KMS-11 (cell line): ENCODE measurements at regions not wholly inside any gene's neighbourhood (a gene's known extent, or its start where the extent isn't known, plus 50 kb on each side); places are given as distances from the start of the nearest gene placed in this dataset.

Source experiments
- H2AFZ ChIP-seq: fragments of 200-600 bp; sonication (generic); 2 replicates; pipeline ENCODE4 v1.6.1; 2016; ENCODE audit warnings: antibody characterized with exemption, mixed run types, low read depth
- H3K27ac ChIP-seq: fragments of 200-600 bp; sonication (generic); 2 replicates; pipeline ENCODE4 v1.6.1; 2016; ENCODE audit warnings: mild to moderate bottlenecking, mixed run types
- H3K27me3 ChIP-seq: fragments of 200-600 bp; sonication (generic); 2 replicates; pipeline ENCODE4 v1.6.1; 2017; ENCODE audit warnings: mild to moderate bottlenecking, low read depth, mixed run types, moderate library complexity; ENCODE audit not compliant: insufficient read depth
- H3K36me3 ChIP-seq: fragments of 200-600 bp; sonication (generic); 2 replicates; pipeline ENCODE4 v1.6.1; 2017; ENCODE audit warnings: mild to moderate bottlenecking, mixed run types; ENCODE audit not compliant: insufficient read depth
- H3K4me1 ChIP-seq: fragments of 200-600 bp; sonication (generic); 2 replicates; pipeline ENCODE4 v1.6.1; 2016; ENCODE audit warnings: mild to moderate bottlenecking, low read depth, mixed run types; ENCODE audit not compliant: poor library complexity, severe bottlenecking
- H3K4me2 ChIP-seq: fragments of 200-600 bp; sonication (generic); 2 replicates; pipeline ENCODE4 v1.7.0; 2016; ENCODE audit warnings: mild to moderate bottlenecking, mixed run types
- H3K4me3 ChIP-seq: fragments of 200-600 bp; sonication (generic); IDR thresholded peaks from 2 replicates; pipeline ENCODE4 v1.6.1; 2017; ENCODE audit warnings: low read depth, low read length, mixed read lengths; ENCODE audit not compliant: insufficient read depth
- H3K79me2 ChIP-seq: fragments of 200-600 bp; sonication (generic); 2 replicates; pipeline ENCODE4 v1.6.1; 2016; ENCODE audit warnings: low read depth, mixed run types; ENCODE audit not compliant: insufficient read depth
- H3K9ac ChIP-seq: fragments of 200-600 bp; sonication (generic); 2 replicates; pipeline ENCODE4 v1.6.1; 2016; ENCODE audit warnings: mild to moderate bottlenecking, mixed run types
- H4K20me1 ChIP-seq: fragments of 200-600 bp; sonication (generic); 2 replicates; pipeline ENCODE4 v1.6.1; 2016; ENCODE audit warnings: mild to moderate bottlenecking, mixed run types; ENCODE audit not compliant: insufficient read depth
- TF ChIP-seq, protein P1 (sequence below): fragments of 200-600 bp; sonication (generic); conservative IDR thresholded peaks from 2 replicates; pipeline ENCODE4 v1.6.1; 2017; ENCODE audit warnings: low read depth, mild to moderate bottlenecking, antibody characterized with exemption, low read length, moderate library complexity, mixed read lengths

DNA sequence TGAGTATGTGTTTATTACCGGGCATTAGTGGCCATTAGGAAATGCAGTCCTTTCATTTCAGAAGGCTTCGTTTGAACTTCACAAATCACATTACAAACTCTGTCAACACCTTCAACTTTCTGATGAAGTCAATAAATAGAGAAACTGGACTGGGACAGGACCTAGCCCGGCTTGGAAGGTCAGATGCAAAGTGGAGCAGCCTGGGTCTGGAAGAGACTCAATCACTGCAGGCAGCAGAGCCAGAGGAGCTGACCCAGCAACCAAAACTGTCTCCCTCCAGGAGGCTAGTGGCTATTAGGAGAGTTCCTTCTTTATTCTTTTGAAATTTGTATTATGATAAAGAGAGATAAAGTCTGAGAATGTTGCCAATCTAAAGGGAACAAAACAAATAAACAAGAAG, 167.2 kb upstream of the SPOPL start:
- Histone ChIP-seq H3K4me2 (no peak overlapping the region), H3K36me3 (no peaks in the 10 kb centered on the region), H4K20me1 (no peaks in the 10 kb centered on the region), H2AFZ (no peak overlapping the region), H3K27ac (no peak overlapping the region), H3K4me3 (no peak overlapping the region), H3K27me3 (no peaks in the 10 kb centered on the region), H3K79me2 (no peaks in the 10 kb centered on the region), H3K9ac (no peak overlapping the region), H3K4me1 (no peaks in the 10 kb centered on the region)
- TF ChIP-seq, protein P1, sequence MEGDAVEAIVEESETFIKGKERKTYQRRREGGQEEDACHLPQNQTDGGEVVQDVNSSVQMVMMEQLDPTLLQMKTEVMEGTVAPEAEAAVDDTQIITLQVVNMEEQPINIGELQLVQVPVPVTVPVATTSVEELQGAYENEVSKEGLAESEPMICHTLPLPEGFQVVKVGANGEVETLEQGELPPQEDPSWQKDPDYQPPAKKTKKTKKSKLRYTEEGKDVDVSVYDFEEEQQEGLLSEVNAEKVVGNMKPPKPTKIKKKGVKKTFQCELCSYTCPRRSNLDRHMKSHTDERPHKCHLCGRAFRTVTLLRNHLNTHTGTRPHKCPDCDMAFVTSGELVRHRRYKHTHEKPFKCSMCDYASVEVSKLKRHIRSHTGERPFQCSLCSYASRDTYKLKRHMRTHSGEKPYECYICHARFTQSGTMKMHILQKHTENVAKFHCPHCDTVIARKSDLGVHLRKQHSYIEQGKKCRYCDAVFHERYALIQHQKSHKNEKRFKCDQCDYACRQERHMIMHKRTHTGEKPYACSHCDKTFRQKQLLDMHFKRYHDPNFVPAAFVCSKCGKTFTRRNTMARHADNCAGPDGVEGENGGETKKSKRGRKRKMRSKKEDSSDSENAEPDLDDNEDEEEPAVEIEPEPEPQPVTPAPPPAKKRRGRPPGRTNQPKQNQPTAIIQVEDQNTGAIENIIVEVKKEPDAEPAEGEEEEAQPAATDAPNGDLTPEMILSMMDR = no peak

DNA sequence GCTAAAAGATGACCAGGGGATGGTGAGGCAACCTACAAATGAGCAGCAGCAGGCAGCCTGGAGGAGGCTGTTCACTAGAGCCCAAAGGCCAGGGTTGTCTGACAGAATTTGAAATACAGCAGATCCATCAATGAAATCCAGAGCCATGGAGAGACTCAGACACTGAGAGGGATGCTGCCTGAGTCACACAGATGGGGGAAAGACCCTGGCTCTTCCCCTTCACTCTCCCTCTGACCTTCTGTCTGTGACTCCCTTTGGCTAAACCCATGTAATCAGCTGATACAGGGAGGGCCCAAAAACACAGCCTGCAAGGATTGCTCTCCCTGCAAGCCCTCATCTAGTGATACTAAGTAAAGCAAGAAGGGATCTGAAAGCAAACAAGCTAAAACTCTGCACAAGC, 166.5 kb upstream of the SPOPL start:
- no peak overlapping the region for H3K4me2 ChIP-seq
- H4K20me1 ChIP-seq = no peaks in the 10 kb centered on the region
- H3K27ac ChIP-seq = no peak overlapping the region
- no peak overlapping the region for H2AFZ ChIP-seq
- H3K79me2 ChIP-seq = no peaks in the 10 kb centered on the region
- H3K9ac ChIP-seq = no peak overlapping the region
- no peak overlapping the region for H3K4me3 ChIP-seq
- H3K4me1 ChIP-seq = no peaks in the 10 kb centered on the region
- TF ChIP-seq, protein P1 = no peak
- no peaks in the 10 kb centered on the region for H3K36me3 ChIP-seq
- no peaks in the 10 kb centered on the region for H3K27me3 ChIP-seq

DNA sequence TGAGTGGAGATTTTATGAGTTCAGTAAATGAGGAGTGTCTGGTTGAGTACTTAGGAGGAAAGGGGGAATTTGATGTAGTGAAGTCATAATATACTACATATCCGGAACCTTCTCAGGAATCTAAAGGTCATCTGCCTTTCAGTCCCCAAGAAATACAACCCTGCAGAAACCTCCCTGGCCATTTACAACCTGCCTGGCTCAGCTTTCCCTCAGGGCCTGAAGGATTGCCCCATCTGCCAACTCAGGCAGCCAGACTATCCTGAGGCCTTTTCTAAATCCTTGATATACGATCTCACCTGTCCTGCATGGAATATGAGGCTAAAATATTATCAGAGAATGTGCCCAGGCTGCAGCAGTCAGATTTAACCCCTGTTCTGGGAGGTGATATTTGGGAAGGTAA, 165.4 kb upstream of the SPOPL start:
- no peaks in the 10 kb centered on the region for H3K27me3 ChIP-seq
- H3K4me3 ChIP-seq = no peak overlapping the region
- H3K4me1 ChIP-seq = no peaks in the 10 kb centered on the region
- no peaks in the 10 kb centered on the region for H3K79me2 ChIP-seq
- H4K20me1 ChIP-seq = no peaks in the 10 kb centered on the region
- TF ChIP-seq, protein P1 = no peak
- H3K4me2 ChIP-seq = no peak overlapping the region
- H3K9ac ChIP-seq = no peak overlapping the region
- H3K27ac ChIP-seq = no peak overlapping the region
- no peak overlapping the region for H2AFZ ChIP-seq
- no peaks in the 10 kb centered on the region for H3K36me3 ChIP-seq

DNA sequence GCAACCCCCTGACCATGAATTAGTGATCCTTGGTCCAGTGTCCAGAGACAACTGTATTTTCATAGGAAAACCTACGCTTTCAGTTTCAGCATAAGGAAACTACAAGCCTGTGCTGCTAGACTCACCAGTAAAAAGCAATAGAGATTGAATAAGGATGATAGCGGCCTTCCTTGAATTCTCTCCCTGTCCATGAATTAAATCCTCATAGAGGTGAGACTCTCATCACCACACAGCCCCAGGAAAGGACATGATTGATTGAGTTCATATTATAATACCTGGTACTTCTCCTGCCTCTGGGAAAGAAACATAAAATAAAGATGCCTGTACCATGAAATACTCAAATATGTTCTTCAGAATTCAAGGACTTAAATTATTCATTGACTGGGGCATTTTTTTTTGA, 146.3 kb upstream of the SPOPL start:
- H3K36me3 ChIP-seq = no peaks in the 10 kb centered on the region
- H3K27me3 ChIP-seq = no peaks in the 10 kb centered on the region
- no peak overlapping the region for H3K9ac ChIP-seq
- no peaks in the 10 kb centered on the region for H3K79me2 ChIP-seq
- no peak overlapping the region for H3K4me3 ChIP-seq
- no peaks in the 10 kb centered on the region for H4K20me1 ChIP-seq
- no peaks in the 10 kb centered on the region for H3K4me1 ChIP-seq
- H3K4me2 ChIP-seq = no peak overlapping the region
- H2AFZ ChIP-seq = no peak overlapping the region
- H3K27ac ChIP-seq = no peak overlapping the region
- TF ChIP-seq, protein P1 = no peak

DNA sequence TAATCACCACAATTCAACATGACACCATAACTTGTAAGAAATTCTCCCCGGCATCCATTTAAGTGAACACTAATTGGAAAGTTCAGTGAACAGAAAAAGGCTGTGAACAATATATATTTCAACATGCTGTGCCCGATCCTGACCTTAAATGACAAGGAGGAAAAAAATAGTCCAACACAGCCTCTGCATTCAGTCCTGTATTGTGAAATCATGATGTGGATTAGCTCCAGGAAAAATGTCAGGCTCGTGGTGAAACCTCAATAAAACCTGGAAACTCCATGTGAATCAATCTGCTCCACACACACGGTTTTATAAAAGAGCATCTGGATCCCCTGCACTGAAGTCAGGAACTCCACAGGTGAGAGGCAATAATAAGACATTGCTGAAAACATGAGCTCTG, 145.4 kb upstream of the SPOPL start:
- H3K9ac ChIP-seq = no peak overlapping the region
- TF ChIP-seq, protein P1 = no peak
- no peaks in the 10 kb centered on the region for H3K27me3 ChIP-seq
- no peak overlapping the region for H3K4me2 ChIP-seq
- no peaks in the 10 kb centered on the region for H3K36me3 ChIP-seq
- no peak overlapping the region for H3K27ac ChIP-seq
- H3K79me2 ChIP-seq = no peaks in the 10 kb centered on the region
- no peaks in the 10 kb centered on the region for H3K4me1 ChIP-seq
- H4K20me1 ChIP-seq = no peaks in the 10 kb centered on the region
- no peak overlapping the region for H2AFZ ChIP-seq
- no peak overlapping the region for H3K4me3 ChIP-seq
